HepG2 (cell line): ENCODE measurements at regions not wholly inside any gene's neighbourhood (a gene's known extent, or its start where the extent isn't known, plus 50 kb on each side); places are given as distances from the start of the nearest gene placed in this dataset.

Source experiments
- ATAC-seq: fragments of 200-7000 bp; cut with Tn5 transposase; 3 replicates; pipeline ENCODE4 v1.9.1; 2020; ENCODE audit warnings: mild to moderate bottlenecking, moderate library complexity
- BruUV-seq: library from RNA; stranded (reverse); fragments of 400-500 nt; replicated peaks from 2 replicates; lab custom pipeline; 2021; lab: Mats Ljungman, UMichigan
- CTCF ChIA-PET: fragments of 300-600 bp; formaldehyde crosslinking; extraction: SDS; loops from one replicate; lab custom pipeline; 2021; ENCODE audit warnings: low total read pairs, inconsistent platforms, low intra/inter-chr PET ratio; lab: Yijun Ruan, JAX
- POLR2A ChIA-PET: fragments of 350-600 bp; sonication (Branson Sonifier 250); formaldehyde crosslinking; loops from one replicate; lab custom pipeline; 2020; ENCODE audit warnings: antibody characterized with exemption, inconsistent platforms; lab: Yijun Ruan, JAX
- DNase-seq: peaks from one replicate; pipeline ENCODE4 v3.0.0-alpha.2; 2015; ENCODE audit warnings: low spot score
- FAIRE-seq: peaks from 3 replicates; lab custom pipeline; 2011; peaks lifted over from hg19 to GRCh38; lab: Jason Lieb, UNC
- H2AFZ ChIP-seq: one replicate; pipeline ENCODE4 v1.6.1; 2011; ENCODE audit warnings: low read length, inconsistent platforms
- H3K27ac ChIP-seq: fragments of 300-600 bp; 3 replicates; pipeline ENCODE4 v1.8.0; 2011; ENCODE audit warnings: mixed run types, mild to moderate bottlenecking, mixed read lengths, low read length, inconsistent platforms; ENCODE audit not compliant: insufficient read depth; ENCODE audit errors: extremely low read length
- H3K27me3 ChIP-seq, 2 experiments: fragments of 200-600 bp in 1 of 2; 2 replicates in 1 of 2; 3 replicates in 1 of 2; pipeline versions ENCODE4 v1.6.0 to v1.8.0; 2011; ENCODE audit warnings: low read length in 2 of 2, mild to moderate bottlenecking in 2 of 2, moderate library complexity in 2 of 2, inconsistent platforms in 1 of 2; ENCODE audit not compliant: insufficient read depth in 2 of 2, control insufficient read depth in 1 of 2
- H3K36me3 ChIP-seq, 2 experiments: fragments of 200-600 bp in 1 of 2; replicated peaks in 1 of 2; 2 replicates in 1 of 2; 3 replicates in 1 of 2; pipeline versions ENCODE4 v1.5.1 to v1.8.0; 2011; ENCODE audit warnings: low read length in 2 of 2, inconsistent platforms in 1 of 2; ENCODE audit not compliant: insufficient read depth in 2 of 2, control insufficient read depth in 1 of 2
- H3K4me1 ChIP-seq: 2 replicates; pipeline ENCODE4 v1.5.1; 2012; ENCODE audit warnings: low read length, inconsistent platforms; ENCODE audit not compliant: insufficient read depth
- H3K4me2 ChIP-seq: 2 replicates; pipeline ENCODE4 v1.6.0; 2011; ENCODE audit warnings: low read depth, low read length, inconsistent platforms
- H3K4me3 ChIP-seq, 3 experiments: fragments of 200-600 bp in 1 of 3; sonication (generic), shearing (Covaris generic) in 1 of 3; replicated peaks in 1 of 3; 2 replicates each; pipeline ENCODE4 v1.5.1; 2011 to 2016; ENCODE audit warnings: low read length in 3 of 3, inconsistent platforms in 2 of 3, low read depth in 2 of 3, mild to moderate bottlenecking in 2 of 3, control low read depth in 1 of 3, mixed read lengths in 1 of 3; ENCODE audit not compliant: insufficient read depth in 1 of 3
- H3K79me2 ChIP-seq: one replicate; pipeline ENCODE4 v1.6.1; 2011; ENCODE audit warnings: low read length, inconsistent platforms; ENCODE audit not compliant: insufficient read depth
- H3K9ac ChIP-seq: 2 replicates; pipeline ENCODE4 v1.6.0; 2011; ENCODE audit warnings: mild to moderate bottlenecking, low read depth, low read length, inconsistent platforms; ENCODE audit not compliant: insufficient read depth
- H3K9me3 ChIP-seq: 2 replicates; pipeline ENCODE4 v1.5.1; 2012; ENCODE audit warnings: mild to moderate bottlenecking, low read length
- H4K20me1 ChIP-seq: 2 replicates; pipeline ENCODE4 v1.6.0; 2011; ENCODE audit warnings: inconsistent platforms, mild to moderate bottlenecking, low read length, moderate library complexity; ENCODE audit not compliant: insufficient read depth
- ATAD3A ChIP-seq: sonication (generic); formaldehyde crosslinking; IDR thresholded peaks from 2 replicates; pipeline ENCODE4 v1.4.0; 2020; ENCODE audit warnings: missing genetic modification reagents
- FOSL1 ChIP-seq: sonication (generic); formaldehyde crosslinking; IDR thresholded peaks from 2 replicates; pipeline ENCODE4 v1.9.0; 2021; ENCODE audit warnings: missing genetic modification reagents, borderline replicate concordance
- HNF4G ChIP-seq, 2 experiments: sonication (generic) in 1 of 2; formaldehyde crosslinking in 1 of 2; IDR thresholded peaks; 2 replicates each; pipeline versions ENCODE4 v1.4.0 to v1.6.1; 2011 to 2020; ENCODE audit warnings: borderline replicate concordance in 2 of 2, low read depth in 2 of 2, mild to moderate bottlenecking in 2 of 2, low read length in 1 of 2, missing genetic modification reagents in 1 of 2, moderate library complexity in 1 of 2
- JARID2 ChIP-seq: sonication (generic); formaldehyde crosslinking; IDR thresholded peaks from 2 replicates; pipeline ENCODE4 v1.8.1; 2023; ENCODE audit warnings: missing genetic modification reagents, inconsistent platforms; ENCODE audit not compliant: insufficient replicate concordance
- KMT2B ChIP-seq: IDR thresholded peaks from 2 replicates; pipeline ENCODE4 v1.6.1; 2016; ENCODE audit warnings: missing genetic modification reagents, missing compliant biosample characterization
- PRPF4 ChIP-seq: fragments of 200-400 bp; formaldehyde crosslinking; IDR thresholded peaks from 2 replicates; pipeline ENCODE4 v1.6.1; 2016; ENCODE audit warnings: low read length, low read depth; ENCODE audit not compliant: poor library complexity, severe bottlenecking
- SRF ChIP-seq: IDR thresholded peaks from 2 replicates; pipeline ENCODE4 v1.6.1; 2011; ENCODE audit warnings: mild to moderate bottlenecking, low read depth, low read length, moderate library complexity
- ZNF251 ChIP-seq: sonication (generic); formaldehyde crosslinking; IDR thresholded peaks from 2 replicates; pipeline ENCODE4 v1.9.0; 2021; ENCODE audit warnings: mild to moderate bottlenecking, missing genetic modification reagents
- ZNF432 ChIP-seq: sonication (generic); formaldehyde crosslinking; IDR thresholded peaks from 2 replicates; pipeline ENCODE4 v1.5.0; 2020; ENCODE audit warnings: missing genetic modification reagents, mild to moderate bottlenecking, borderline replicate concordance
- ZNF672 ChIP-seq: sonication (generic); formaldehyde crosslinking; IDR thresholded peaks from 2 replicates; pipeline ENCODE4 v1.8.1; 2022; ENCODE audit warnings: missing genetic modification reagents
- WGBS: methylation state at CpG from one replicate; pipeline ENCODE4 v1.1.6; 2017; ENCODE audit warnings: low lambda C conversion rate; 5-methylcytosine and 5-hydroxymethylcytosine counted together
- in situ Hi-C: cut with HindIII; loops from 2 replicates; pipeline ENCODE4 v1.10.0; 2017; ENCODE audit warnings: low pct_unique_long_range_greater_than_20kb; ENCODE audit not compliant: extremely low pct_ligation_motif_present
- intact Hi-C: fragments of 100-400 bp; cut with micrococcal nuclease; formaldehyde crosslinking; loops from one replicate; pipeline ENCODE4 v1.10.0; 2022; ENCODE audit not compliant: unreplicated experiment
- TF ChIP-seq, protein P1 (sequence below): sonication (generic); formaldehyde crosslinking; IDR thresholded peaks from 2 replicates; pipeline ENCODE4 v1.4.0; 2020; ENCODE audit warnings: missing genetic modification reagents

DNA sequence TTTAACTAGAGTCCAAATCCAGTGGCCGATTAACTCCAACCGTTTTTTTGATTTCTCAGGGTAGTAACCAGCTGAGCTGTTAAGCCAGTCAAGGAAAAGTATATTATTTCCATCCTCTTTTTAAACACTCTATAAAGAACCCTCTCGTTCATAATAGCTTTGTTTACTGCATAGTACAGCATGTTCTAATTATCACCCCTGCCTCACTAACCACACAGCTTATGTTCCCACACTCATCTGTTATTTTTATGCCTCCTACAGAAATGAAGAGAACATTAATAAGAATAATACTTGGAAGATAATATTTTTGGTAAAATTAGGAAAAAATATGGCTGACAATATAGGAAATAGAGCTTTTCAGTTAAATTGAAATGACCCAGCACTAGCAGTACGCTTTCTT, 2132.8 kb upstream of the CELF4 start:
- no peak overlapping the region for H3K9ac ChIP-seq
- H3K27me3 ChIP-seq, result no peaks in the 10 kb centered on the region
- 96% methylated on average over 4 of the region's 4 CpGs for WGBS
- FAIRE-seq (no peak), ATAC-seq (no peak), DNase-seq (no peak)
- no peak overlapping the region for H3K4me2 ChIP-seq
- no TSS peak for BruUV-seq
- in situ Hi-C loops (no loop called here), intact Hi-C loops (no loop called here)
- POLR2A ChIA-PET, result no interaction called here
- no peaks in the 10 kb centered on the region for H4K20me1 ChIP-seq
- TF ChIP-seq FOSL1 (CRISPR knock-in tag) (no peak), ZNF672 (CRISPR knock-in tag) (no peak), KMT2B (no peak), PRPF4 (no peak), ZNF432 (CRISPR knock-in tag) (no peak), ATAD3A (CRISPR knock-in tag) (no peak), ZNF251 (CRISPR knock-in tag) (no peak), HNF4G (IDR thresholded peaks at IDR 0.05; ENCODE audit: borderline replicate concordance, low read depth, low read length) (no peak), HNF4G (CRISPR knock-in tag; IDR thresholded peaks at IDR 0.05; ENCODE audit: borderline replicate concordance, low read depth) (no peak), SRF (no peak), JARID2 (no peak)
- TF ChIP-seq, protein P1, sequence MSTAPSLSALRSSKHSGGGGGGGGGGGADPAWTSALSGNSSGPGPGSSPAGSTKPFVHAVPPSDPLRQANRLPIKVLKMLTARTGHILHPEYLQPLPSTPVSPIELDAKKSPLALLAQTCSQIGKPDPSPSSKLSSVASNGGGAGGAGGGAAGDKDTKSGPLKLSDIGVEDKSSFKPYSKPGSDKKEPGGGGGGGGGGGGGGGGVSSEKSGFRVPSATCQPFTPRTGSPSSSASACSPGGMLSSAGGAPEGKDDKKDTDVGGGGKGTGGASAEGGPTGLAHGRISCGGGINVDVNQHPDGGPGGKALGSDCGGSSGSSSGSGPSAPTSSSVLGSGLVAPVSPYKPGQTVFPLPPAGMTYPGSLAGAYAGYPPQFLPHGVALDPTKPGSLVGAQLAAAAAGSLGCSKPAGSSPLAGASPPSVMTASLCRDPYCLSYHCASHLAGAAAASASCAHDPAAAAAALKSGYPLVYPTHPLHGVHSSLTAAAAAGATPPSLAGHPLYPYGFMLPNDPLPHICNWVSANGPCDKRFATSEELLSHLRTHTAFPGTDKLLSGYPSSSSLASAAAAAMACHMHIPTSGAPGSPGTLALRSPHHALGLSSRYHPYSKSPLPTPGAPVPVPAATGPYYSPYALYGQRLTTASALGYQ, result no peak
- no peaks in the 10 kb centered on the region for H3K79me2 ChIP-seq
- CTCF ChIA-PET, result no interaction called here
- no peak overlapping the region for H3K4me3 ChIP-seq
- H3K27ac ChIP-seq, result no peak overlapping the region
- H3K4me1 ChIP-seq, result peaks cover 19% of the 10 kb centered on the region
- no peaks in the 10 kb centered on the region for H3K36me3 ChIP-seq
- H3K9me3 ChIP-seq, result no peaks in the 10 kb centered on the region
- H2AFZ ChIP-seq, result no peak overlapping the region
